ENCODE measurements at regions not wholly inside any gene's neighbourhood (a gene's known extent, or its start where the extent isn't known, plus 50 kb on each side); places are given as distances from the start of the nearest gene placed in this dataset.

- no peak overlapping the region for H3K27ac ChIP-seq
- no peaks in the 10 kb centered on the region for H3K36me3 ChIP-seq
- no peak for TF ChIP-seq POLR2AphosphoS5 (IDR thresholded peaks at IDR 0.05; ENCODE audit: insufficient read depth in 1 of 2, low read depth in 1 of 2)
- no peak for TF ChIP-seq POLR2A (IDR thresholded peaks at IDR 0.05)
- TF ChIP-seq CTCF (IDR thresholded peaks at IDR 0.05): no peak
- H3K4me1 ChIP-seq: no peaks in the 10 kb centered on the region
- DNase-seq (ENCODE audit: extremely low spot score in 2 of 2): no peak
- intact Hi-C loops (cut with DNase I): no loop called here
- no peak overlapping the region for H3K4me3 ChIP-seq
- H3K9me3 ChIP-seq: no peaks in the 10 kb centered on the region
- no peaks in the 10 kb centered on the region for H3K27me3 ChIP-seq
Observed at GRCh38 chr1:184247671-184248070, 139.2 kb upstream of the C1orf21 start.

GRCh38 chr1:184253921-184254320, 132.9 kb upstream of the C1orf21 start:
- TF ChIP-seq POLR2AphosphoS5 (IDR thresholded peaks at IDR 0.05; ENCODE audit: insufficient read depth in 1 of 2, low read depth in 1 of 2) (no peak), POLR2A (IDR thresholded peaks at IDR 0.05) (no peak), CTCF (IDR thresholded peaks at IDR 0.05) (no peak)
- Histone ChIP-seq H3K36me3 (no peaks in the 10 kb centered on the region), H3K4me1 (no peaks in the 10 kb centered on the region), H3K4me3 (no peak overlapping the region), H3K27me3 (no peaks in the 10 kb centered on the region), H3K27ac (no peak overlapping the region), H3K9me3 (no peaks in the 10 kb centered on the region)
- intact Hi-C loops (cut with DNase I): loop anchor here (5.0 kb wide), 1 partner anchor 707 kb away; no protein-coding TSS in a partner anchor
- DNase-seq (ENCODE audit: extremely low spot score in 2 of 2): no peak

GRCh38 chr1:184254849-184255248, 132.0 kb upstream of the C1orf21 start:
- H3K27ac ChIP-seq: no peak overlapping the region
- H3K4me1 ChIP-seq: no peaks in the 10 kb centered on the region
- no peaks in the 10 kb centered on the region for H3K27me3 ChIP-seq
- intact Hi-C loops (cut with DNase I): loop anchor here (5.0 kb wide), 1 partner anchor 708 kb away; no protein-coding TSS in a partner anchor
- no peaks in the 10 kb centered on the region for H3K36me3 ChIP-seq
- H3K9me3 ChIP-seq: no peaks in the 10 kb centered on the region
- no peak overlapping the region for H3K4me3 ChIP-seq
- DNase-seq (ENCODE audit: extremely low spot score in 2 of 2): no peak
- TF ChIP-seq POLR2AphosphoS5 (IDR thresholded peaks at IDR 0.05; ENCODE audit: insufficient read depth in 1 of 2, low read depth in 1 of 2) (no peak), POLR2A (IDR thresholded peaks at IDR 0.05) (no peak), CTCF (IDR thresholded peaks at IDR 0.05) (no peak)

GRCh38 chr1:184255560-184255959, 131.3 kb upstream of the C1orf21 start:
- Histone ChIP-seq H3K4me3 (no peak overlapping the region), H3K36me3 (no peaks in the 10 kb centered on the region), H3K27me3 (no peaks in the 10 kb centered on the region), H3K27ac (no peak overlapping the region), H3K4me1 (no peaks in the 10 kb centered on the region), H3K9me3 (no peaks in the 10 kb centered on the region)
- intact Hi-C loops (cut with DNase I): no loop called here
- no peak for TF ChIP-seq CTCF (IDR thresholded peaks at IDR 0.05)
- no peak for DNase-seq (ENCODE audit: extremely low spot score in 2 of 2)

GRCh38 chr1:184257873-184258272, 129.0 kb upstream of the C1orf21 start:
- Histone ChIP-seq H3K4me3 (no peak overlapping the region), H3K27ac (no peak overlapping the region), H3K27me3 (no peaks in the 10 kb centered on the region), H3K9me3 (no peaks in the 10 kb centered on the region), H3K36me3 (no peaks in the 10 kb centered on the region), H3K4me1 (no peaks in the 10 kb centered on the region)
- intact Hi-C loops (cut with DNase I): no loop called here
- no peak for DNase-seq (ENCODE audit: extremely low spot score in 2 of 2)
- no peak for TF ChIP-seq CTCF (IDR thresholded peaks at IDR 0.05)
- no peak for TF ChIP-seq POLR2AphosphoS5 (IDR thresholded peaks at IDR 0.05; ENCODE audit: insufficient read depth in 1 of 2, low read depth in 1 of 2)
- no peak for TF ChIP-seq POLR2A (IDR thresholded peaks at IDR 0.05)

Data from vagina (tissue), 2 donors.